Effector CD4-positive, alpha-beta T cell (primary cell): ENCODE measurements at regions not wholly inside any gene's neighbourhood (a gene's known extent, or its start where the extent isn't known, plus 50 kb on each side); places are given as distances from the start of the nearest gene placed in this dataset.
"Not testable (repeated sequence)": the region's sequence is repeated elsewhere in the genome, so short reads cannot be mapped to it uniquely, and the experiment has no call there.

Source experiments
- DNase-seq: peaks from one replicate; pipeline ENCODE4 v3.0.0-alpha.2; 2020

GRCh38 chr13:104671901-104672300 lies 1605.7 kb upstream of the SLC10A2 start:
- no peak for DNase-seq

- no peak for DNase-seq
Observed at GRCh38 chr13:104657196-104657595, 1591.0 kb upstream of the SLC10A2 start.

DNA sequence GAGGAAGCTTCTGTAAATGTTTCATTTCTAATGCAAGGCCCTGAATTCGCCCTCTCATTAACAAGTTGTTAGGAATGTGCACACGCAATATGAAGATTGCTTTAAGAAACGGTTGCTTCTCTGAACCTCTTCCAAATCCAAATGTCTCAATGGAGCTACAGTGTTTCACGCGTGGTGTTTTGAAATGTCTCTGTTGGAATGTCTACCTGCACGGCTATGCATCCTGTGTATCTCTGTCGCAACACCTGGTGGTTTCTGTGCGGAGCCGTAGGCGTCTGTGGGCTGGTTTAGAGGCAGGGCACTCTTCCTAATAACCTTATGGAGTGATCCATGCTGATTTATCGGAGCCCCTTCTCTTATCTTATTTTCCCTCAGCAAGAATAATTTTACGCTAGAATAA lies 1584.2 kb upstream of the SLC10A2 start:
- DNase-seq = no peak

GRCh38 chr13:104648291-104648690 lies 1582.1 kb upstream of the SLC10A2 start:
- no peak for DNase-seq

- DNase-seq = no peak
Observed at GRCh38 chr13:104645786-104646185, 1579.6 kb upstream of the SLC10A2 start.

GRCh38 chr13:104641309-104641708 lies 1575.1 kb upstream of the SLC10A2 start:
- DNase-seq = no peak

DNA sequence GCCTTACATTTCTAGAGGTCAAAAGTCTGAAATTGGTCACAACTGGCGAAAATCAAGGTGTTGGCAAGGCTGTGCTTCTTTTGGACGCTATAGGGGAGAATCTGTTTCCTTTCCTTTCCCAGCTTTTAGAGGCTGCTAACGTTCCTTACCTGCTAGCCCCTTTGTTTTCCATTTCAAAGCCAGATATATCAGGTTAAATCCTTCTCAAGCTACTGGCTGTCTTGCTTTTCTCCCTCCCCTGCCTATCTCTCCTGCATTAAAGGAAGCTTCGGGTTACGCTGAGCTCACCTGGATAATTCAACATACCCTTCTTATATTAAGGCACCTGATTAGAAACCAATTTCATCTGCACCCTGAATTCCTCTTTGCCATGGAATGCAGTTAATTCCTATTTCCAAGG lies 1569.7 kb upstream of the SLC10A2 start:
- no peak for DNase-seq

GRCh38 chr13:104634016-104634415 lies 1567.8 kb upstream of the SLC10A2 start:
- DNase-seq = no peak

DNA sequence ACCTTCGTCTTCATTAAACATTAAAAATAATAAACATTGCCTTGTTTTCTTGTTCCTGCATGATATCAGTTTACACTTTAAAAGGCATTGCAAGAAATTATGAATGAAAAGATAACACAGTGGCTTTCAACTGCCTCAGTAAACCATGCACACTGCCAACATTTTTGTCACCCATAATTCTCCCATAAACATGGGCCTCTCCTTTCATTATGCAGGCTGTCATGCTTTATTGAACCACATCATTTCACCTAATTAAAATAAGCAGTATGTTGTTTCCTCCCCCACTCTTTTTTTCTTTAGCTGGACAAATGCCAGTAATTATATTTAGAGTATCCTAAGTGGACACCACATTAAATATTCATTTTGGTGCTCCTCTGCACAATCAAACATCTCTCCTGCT lies 1566.5 kb upstream of the SLC10A2 start:
- DNase-seq = no peak

DNA sequence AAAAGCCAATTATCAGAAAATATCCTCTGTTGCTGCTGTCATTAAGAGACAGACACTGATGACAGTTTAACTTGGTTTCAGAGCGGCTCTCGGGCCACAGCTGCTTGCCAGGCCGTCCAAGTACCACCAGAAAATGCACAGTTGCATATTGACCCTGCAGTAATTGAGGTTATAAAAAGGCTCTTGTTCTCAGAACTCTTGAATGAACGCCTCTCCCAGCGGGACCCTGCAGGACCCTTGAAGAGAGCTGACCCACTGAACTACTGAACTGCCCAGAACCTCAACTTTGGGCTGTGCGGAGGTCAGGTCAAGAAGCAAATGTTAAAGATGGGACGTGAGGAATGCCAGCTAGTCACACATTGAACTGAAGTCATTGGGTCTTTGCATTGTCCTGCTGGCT lies 1559.0 kb upstream of the SLC10A2 start:
- DNase-seq = no peak

- DNase-seq = no peak
Observed at GRCh38 chr13:104616990-104617389, 1550.8 kb upstream of the SLC10A2 start.

- DNase-seq = no peak
Observed at GRCh38 chr13:104614361-104615145, 1548.3 kb upstream of the SLC10A2 start.

DNA sequence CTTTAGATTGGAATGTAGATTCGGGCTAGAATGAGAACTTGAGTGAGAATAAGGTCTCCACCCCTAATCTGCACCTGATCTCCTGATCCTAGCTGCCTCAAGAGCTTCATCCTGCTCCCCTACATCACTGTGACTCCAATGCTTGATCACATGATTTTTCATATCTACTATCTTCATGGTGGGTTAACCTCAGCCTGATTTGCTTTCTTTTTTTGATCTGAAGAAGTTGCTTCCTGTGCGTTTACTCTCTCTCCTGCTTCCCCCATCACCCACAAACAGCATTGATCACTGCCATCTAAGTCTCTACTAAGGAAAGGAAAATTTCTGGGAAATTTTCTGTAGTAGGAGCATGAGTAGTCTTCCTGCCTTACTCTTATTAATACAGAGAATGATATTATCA lies 1542.1 kb upstream of the SLC10A2 start:
- DNase-seq = no peak

- DNase-seq = not testable (repeated sequence)
Observed at GRCh38 chr13:104605435-104605834, 1539.2 kb upstream of the SLC10A2 start.

DNA sequence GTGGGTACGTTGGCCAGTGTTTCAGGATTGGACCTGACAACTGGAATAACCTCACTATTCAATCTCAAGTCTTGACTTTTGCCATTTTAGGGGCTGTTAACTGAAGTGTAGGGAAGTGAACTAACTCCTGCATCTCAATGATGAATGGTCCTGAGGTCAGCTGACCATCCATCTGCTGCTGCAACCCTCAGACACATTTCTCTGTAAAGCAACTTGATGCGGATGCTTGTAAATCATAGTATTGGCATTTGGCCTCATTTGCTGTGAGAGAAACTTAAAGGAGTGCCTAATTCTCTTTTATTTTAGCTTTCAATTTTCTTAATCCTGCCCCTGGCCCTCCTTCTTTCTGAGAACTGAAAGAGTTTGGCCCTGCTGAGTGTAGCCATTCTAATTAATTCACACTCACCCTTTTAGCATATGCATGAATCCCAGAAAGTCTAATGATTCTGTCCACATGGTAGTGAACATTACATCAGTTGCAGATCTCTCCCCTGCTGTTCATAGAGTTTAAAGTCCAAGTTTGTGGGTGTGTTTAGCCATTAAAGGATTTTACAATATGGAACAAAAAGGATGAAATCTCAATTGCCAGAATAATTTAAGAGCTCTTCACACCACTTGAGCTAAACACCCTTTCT lies 1531.4 kb upstream of the SLC10A2 start:
- no peak for DNase-seq

- no peak for DNase-seq
Observed at GRCh38 chr13:104595511-104595910, 1529.3 kb upstream of the SLC10A2 start.

DNA sequence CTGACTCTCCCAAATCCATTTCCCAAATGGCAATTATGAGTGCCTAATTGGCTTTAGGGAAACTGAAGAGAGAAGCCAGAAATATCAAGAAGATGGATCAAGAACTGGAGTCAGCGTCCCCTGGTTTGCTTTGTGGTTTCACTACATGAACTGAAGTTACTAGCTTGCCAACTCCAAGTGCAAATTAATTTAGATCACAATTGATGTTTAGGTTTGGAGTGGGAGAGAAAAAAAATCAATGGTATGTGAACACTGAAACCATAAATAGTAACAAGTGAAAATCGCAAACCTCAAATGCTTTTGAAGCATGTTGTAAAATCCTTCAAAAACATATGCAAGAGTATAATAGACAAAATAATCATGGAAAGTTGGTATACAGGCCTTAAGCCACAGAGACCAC lies 1528.6 kb upstream of the SLC10A2 start:
- no peak for DNase-seq

DNA sequence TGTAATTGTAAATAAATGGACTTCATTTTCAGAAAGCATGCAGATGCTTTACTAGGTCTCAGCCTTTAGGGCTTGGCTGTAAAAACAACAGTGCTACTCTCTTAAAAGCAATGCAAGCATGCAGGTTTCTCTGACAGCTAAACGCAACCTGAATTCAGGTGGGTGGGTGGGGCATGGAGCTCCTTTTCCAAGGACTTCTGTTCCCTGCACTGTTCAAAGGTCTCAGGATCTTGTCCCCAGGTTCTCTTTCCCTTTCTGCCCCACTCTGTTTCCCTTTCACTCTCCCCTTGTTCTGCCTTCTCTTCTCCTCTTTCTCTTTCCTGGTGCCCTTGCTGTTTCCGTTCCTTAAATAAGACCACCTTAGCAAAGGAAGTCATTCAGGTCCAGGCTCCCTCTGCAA lies 1527.5 kb upstream of the SLC10A2 start:
- DNase-seq = no peak

- no peak for DNase-seq
Observed at GRCh38 chr13:104593251-104593576, 1527.0 kb upstream of the SLC10A2 start.

- no peak for DNase-seq
Observed at GRCh38 chr13:104592545-104593250, 1526.5 kb upstream of the SLC10A2 start.

- DNase-seq = no peak
Observed at GRCh38 chr13:104592127-104592526, 1525.9 kb upstream of the SLC10A2 start.

GRCh38 chr13:104586051-104586746 lies 1520.0 kb upstream of the SLC10A2 start:
- DNase-seq = no peak

DNA sequence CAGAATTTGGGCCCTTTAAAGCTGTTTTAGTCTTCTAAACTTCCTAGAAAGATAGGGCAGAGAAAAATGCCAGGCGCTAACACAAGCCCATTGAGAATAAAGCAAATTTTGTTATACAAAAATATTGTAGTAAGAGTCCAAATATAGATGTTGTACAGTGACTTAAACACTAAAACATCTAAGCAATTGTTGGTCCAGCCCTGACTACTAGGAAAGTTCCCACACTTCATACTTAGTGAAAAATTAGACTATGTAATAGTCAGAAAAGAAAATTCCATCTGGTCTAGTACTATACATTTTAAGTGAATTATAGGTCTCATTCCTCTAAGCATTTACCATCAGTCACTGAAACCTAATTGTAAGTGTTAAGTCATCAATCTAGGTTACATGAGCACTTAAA lies 1518.3 kb upstream of the SLC10A2 start:
- DNase-seq = no peak

DNA sequence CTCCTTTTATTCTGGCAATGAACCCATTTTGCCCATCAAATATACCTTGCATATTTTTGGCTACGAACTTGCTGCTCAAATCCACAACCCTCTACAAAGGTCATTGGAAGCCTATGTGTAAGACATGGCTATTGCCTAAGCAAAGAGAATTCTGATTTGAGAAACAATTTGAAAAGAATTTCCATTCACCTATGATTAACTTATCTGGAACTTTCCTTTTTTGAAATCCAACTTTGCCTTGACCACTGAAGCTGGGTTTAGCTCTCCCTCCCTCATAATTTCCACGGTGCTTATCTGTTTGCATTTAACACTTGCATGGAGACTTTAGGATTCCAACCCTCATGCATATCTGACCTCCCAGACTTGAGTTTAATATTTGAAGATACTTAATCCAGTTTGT lies 1514.7 kb upstream of the SLC10A2 start:
- no peak for DNase-seq
